GM12873 (cell line): ENCODE measurements at regions not wholly inside any gene's neighbourhood (a gene's known extent, or its start where the extent isn't known, plus 50 kb on each side); places are given as distances from the start of the nearest gene placed in this dataset.

ENCODE experiments used
- CTCF ChIP-seq: IDR thresholded peaks from 2 replicates; pipeline ENCODE4 v1.5.1; 2012; ENCODE audit warnings: low read depth, mild to moderate bottlenecking, moderate library complexity, low read length, control low read depth; ENCODE audit not compliant: insufficient read depth; ENCODE audit errors: missing control alignments

GRCh38 chr6:138651491-138651890 is 122.1 kb upstream of the CCDC28A start:
- TF ChIP-seq CTCF = no peak

DNA sequence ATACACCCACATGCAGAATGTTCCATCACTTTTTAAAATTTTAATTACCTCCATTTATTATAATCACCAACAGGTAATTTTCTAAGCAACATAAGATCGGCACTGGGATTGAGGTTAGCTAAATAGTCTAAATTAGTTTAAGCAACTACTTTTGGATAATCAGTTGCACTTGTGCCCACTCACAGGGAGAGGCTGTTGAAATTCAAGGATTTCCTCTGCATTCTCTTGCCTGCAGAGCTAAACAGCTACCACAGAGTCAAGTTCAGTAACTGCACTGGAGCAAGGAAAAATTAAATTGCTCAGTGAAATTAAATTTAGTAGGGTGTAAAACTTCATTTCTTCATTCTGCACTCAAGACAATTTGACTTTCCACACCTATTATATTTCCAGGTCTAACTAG is 120.7 kb upstream of the CCDC28A start:
- no peak for TF ChIP-seq CTCF

DNA sequence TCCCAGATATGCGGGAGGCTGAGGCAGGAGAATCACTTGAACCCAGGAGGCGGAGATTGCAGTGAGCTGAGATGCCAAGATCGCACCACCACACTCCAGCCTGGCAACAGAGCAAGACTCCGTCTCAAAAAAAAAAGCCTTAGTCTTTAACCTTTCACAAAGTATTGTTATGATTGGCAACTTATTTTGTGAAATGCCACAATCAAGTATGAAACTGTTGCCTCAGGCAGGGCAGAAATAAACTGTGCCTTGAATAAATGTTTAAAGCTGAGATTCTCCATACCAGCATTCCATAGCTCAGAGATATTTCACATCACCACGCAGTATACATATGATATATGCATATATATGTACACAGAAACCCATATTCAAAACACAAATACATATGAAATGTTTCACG is 120.1 kb upstream of the CCDC28A start:
- no peak for TF ChIP-seq CTCF

DNA sequence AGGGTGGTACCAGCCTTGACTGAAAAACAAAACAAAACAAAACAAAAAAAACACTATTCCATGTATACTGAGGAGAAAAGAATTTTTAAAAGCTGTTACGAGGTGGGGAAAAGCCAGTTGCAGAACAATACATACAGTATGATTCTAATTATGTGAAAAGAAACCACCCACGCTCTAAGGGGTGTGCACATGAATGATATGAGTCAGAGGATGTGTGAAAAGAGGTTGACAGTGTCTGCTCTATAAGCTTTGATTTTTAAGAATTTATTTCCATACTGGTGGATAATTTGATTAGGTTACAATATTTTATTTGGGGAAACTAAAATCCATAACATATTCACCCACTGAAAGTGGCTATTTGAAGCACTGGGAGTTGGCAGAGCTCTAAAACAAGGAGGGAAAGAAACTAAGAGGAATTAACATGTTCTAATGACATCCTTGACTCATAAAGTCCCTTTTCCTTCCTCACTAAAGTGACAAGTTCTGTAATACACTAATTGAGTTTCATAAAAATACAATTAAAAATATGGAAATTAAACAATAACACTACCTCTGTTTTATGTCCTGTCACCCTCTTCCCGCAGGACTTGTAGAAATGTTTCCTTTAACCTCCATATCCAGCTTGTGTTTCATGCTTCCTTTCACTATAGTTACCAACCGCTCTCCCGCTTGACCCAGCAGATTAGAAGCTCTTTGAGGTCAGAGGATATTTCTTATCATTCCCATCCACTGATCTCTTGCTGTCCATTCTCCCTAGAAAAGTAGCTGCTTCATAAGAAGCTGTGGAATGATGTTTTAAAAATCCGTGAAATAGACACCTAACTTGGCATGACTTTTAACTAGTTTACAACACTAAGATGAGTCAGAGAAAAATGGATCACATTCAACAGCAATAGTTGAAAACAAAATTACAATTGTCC is 118.6 kb upstream of the CCDC28A start:
- TF ChIP-seq CTCF = no peak

DNA sequence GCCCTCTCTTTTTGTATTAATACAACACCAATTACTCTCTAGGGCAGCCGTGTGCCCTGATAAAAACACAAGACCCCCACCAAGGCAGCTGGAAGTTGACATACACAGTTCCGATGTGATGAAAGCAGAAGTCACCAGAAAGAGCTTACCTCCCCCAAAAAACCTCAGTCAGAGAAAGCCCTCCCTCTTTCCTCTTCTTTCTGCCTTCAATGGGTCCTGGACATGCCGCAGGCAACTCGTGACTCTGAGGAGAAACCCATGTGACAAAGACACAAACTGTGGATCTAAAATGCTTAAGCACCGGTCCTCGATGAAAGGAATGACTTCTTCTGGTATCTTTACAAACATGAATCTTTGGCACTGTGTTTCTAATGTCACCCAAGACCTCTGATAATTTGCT is 117.7 kb upstream of the CCDC28A start:
- TF ChIP-seq CTCF = no peak

DNA sequence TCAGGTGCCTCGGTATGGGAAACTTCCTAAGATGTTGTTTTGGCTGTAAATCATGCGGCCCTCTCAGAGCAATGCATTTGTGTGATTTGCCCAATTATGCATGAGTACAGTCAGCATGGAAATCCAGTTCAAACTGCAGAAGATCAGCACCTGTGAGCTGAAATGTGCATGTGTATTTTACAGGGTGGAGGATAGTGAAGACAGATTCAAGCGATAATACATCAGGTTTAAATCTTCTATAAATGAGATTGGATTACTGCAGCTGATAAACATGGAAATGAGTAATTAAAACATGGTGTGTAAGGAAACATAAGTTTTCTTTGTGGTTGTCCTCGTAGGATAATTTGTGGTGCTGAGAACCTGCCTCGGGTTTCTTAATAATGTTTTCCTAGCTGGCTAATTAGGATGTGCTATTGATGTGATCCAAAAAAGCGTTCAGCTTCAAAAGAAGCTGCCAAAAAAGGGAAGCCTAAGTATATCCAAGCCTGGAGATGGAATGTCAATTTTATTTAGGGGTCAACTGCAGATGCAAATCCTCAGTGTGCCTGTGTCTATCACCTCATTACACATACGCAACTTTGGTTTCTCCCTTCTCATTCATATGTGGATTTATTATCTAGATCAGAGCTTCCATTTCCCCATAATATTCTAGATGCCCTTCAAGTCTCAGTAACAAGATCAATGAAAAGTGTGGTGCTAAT is 117.1 kb upstream of the CCDC28A start:
- TF ChIP-seq CTCF = no peak

DNA sequence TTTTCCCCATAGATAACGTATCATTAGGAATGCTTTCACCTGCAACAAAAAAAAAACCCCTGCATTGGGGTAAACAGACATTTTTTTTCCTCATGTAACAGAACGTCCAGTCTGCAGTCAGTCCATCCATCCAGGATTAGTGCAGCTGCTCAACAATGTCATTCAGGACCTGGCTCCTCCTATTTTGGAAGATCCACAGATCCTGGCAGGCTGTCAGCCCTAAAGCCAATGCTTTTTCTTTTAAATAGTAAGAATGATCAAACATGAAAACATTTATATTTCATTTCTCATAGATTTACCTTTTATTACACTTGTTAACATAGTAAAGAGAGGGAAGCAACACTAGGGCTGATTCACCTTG is 116.5 kb upstream of the CCDC28A start:
- TF ChIP-seq CTCF = no peak
